ENCODE measurements at regions not wholly inside any gene's neighbourhood (a gene's known extent, or its start where the extent isn't known, plus 50 kb on each side); places are given as distances from the start of the nearest gene placed in this dataset.

GRCh38 chr2:198973785-198974184 lies 484.0 kb downstream of the SATB2 start:
- 82 to 89% methylated on average over 2 of the region's 2 CpGs for WGBS, 2 donors
- no peak for DNase-seq (ENCODE audit: low spot score in 2 of 2)
- no peak overlapping the region for H3K4me3 ChIP-seq (ENCODE audit: low read depth, poor library complexity, severe bottlenecking)
- TF ChIP-seq CTCF (IDR thresholded peaks at IDR 0.05) (no peak), POLR2A (IDR thresholded peaks at IDR 0.05) (no peak)
- intact Hi-C loops (cut with DNase I; ENCODE audit: low total_unique reads), result no loop called here

GRCh38 chr2:198973181-198973580 lies 484.6 kb downstream of the SATB2 start:
- no peak overlapping the region for H3K4me3 ChIP-seq (ENCODE audit: low read depth, poor library complexity, severe bottlenecking)
- TF ChIP-seq CTCF (IDR thresholded peaks at IDR 0.05), result no peak
- TF ChIP-seq POLR2A (IDR thresholded peaks at IDR 0.05), result no peak
- DNase-seq (ENCODE audit: low spot score in 2 of 2), result no peak
- 94 to 97% methylated on average over 2 of the region's 3 CpGs for WGBS, 2 donors
- intact Hi-C loops (cut with DNase I; ENCODE audit: low total_unique reads), result no loop called here

GRCh38 chr2:198968545-198968944 lies 489.2 kb downstream of the SATB2 start:
- WGBS, 2 donors, result 59 to 68% methylated on average over 2 of the region's 2 CpGs
- no peak for DNase-seq (ENCODE audit: low spot score in 2 of 2)

GRCh38 chr2:198966269-198966668 lies 491.5 kb downstream of the SATB2 start:
- intact Hi-C loops (cut with DNase I; ENCODE audit: low total_unique reads), result no loop called here
- TF ChIP-seq CTCF (IDR thresholded peaks at IDR 0.05), result no peak
- TF ChIP-seq POLR2A (IDR thresholded peaks at IDR 0.05), result no peak
- H3K4me3 ChIP-seq (ENCODE audit: low read depth, poor library complexity, severe bottlenecking), result no peak overlapping the region
- DNase-seq (ENCODE audit: low spot score in 2 of 2), result no peak

More at GRCh38 chr2:198968545-198968944, 489.2 kb downstream of the SATB2 start:
- no peak for TF ChIP-seq POLR2A (IDR thresholded peaks at IDR 0.05)
- no peak for TF ChIP-seq CTCF (IDR thresholded peaks at IDR 0.05)
- no peak overlapping the region for H3K4me3 ChIP-seq (ENCODE audit: low read depth, poor library complexity, severe bottlenecking)
- intact Hi-C loops (cut with DNase I; ENCODE audit: low total_unique reads), result no loop called here

- no peak for DNase-seq (ENCODE audit: low spot score in 2 of 2)
- no peak overlapping the region for H3K4me3 ChIP-seq (ENCODE audit: low read depth, poor library complexity, severe bottlenecking)
- TF ChIP-seq CTCF (IDR thresholded peaks at IDR 0.05) (no peak), POLR2A (IDR thresholded peaks at IDR 0.05) (no peak)
- intact Hi-C loops (cut with DNase I; ENCODE audit: low total_unique reads), result no loop called here
Measured at GRCh38 chr2:198961547-198961946, 496.2 kb downstream of the SATB2 start.

GRCh38 chr2:198957181-198957580 lies 500.6 kb downstream of the SATB2 start:
- no peak for DNase-seq (ENCODE audit: low spot score in 2 of 2)
- 28 to 32% methylated on average over 1 of the region's 1 CpG for WGBS, 2 donors
- no peak overlapping the region for H3K4me3 ChIP-seq (ENCODE audit: low read depth, poor library complexity, severe bottlenecking)
- intact Hi-C loops (cut with DNase I; ENCODE audit: low total_unique reads), result no loop called here
- TF ChIP-seq CTCF (IDR thresholded peaks at IDR 0.05) (no peak), POLR2A (IDR thresholded peaks at IDR 0.05) (no peak)
